Neuronal stem cell (in vitro differentiated cells): ENCODE measurements at regions not wholly inside any gene's neighbourhood (a gene's known extent, or its start where the extent isn't known, plus 50 kb on each side); places are given as distances from the start of the nearest gene placed in this dataset.

ENCODE experiments used
- DNase-seq: peaks from one replicate; pipeline ENCODE4 v3.0.0-alpha.2; 2013; ENCODE audit warnings: low spot score
- H2AFZ ChIP-seq: one replicate; pipeline ENCODE4 v1.6.1; 2013; ENCODE audit warnings: mild to moderate bottlenecking, low read length, inconsistent platforms
- H2AK5ac ChIP-seq: 2 replicates; pipeline ENCODE4 v1.6.1; 2013; ENCODE audit warnings: low read depth, mild to moderate bottlenecking, inconsistent platforms, low read length, moderate library complexity, mixed read lengths
- H2BK120ac ChIP-seq: 2 replicates; pipeline ENCODE4 v1.6.1; 2013; ENCODE audit warnings: low read depth, mild to moderate bottlenecking, inconsistent platforms, low read length, moderate library complexity, mixed read lengths
- H2BK12ac ChIP-seq: one replicate; pipeline ENCODE4 v1.6.1; 2013; ENCODE audit warnings: low read length, inconsistent platforms
- H2BK15ac ChIP-seq: 2 replicates; pipeline ENCODE4 v1.6.1; 2013; ENCODE audit warnings: mild to moderate bottlenecking, low read length, inconsistent platforms, mixed read lengths
- H2BK5ac ChIP-seq: one replicate; pipeline ENCODE4 v1.6.1; 2013; ENCODE audit warnings: inconsistent platforms, mild to moderate bottlenecking, low read length, moderate library complexity
- H3K14ac ChIP-seq: one replicate; pipeline ENCODE4 v1.6.1; 2013; ENCODE audit warnings: low read length, inconsistent platforms
- H3K18ac ChIP-seq: 2 replicates; pipeline ENCODE4 v1.6.1; 2013; ENCODE audit warnings: low read length, inconsistent platforms
- H3K23ac ChIP-seq: 2 replicates; pipeline ENCODE4 v1.6.1; 2013; ENCODE audit warnings: low read depth, mild to moderate bottlenecking, mixed read lengths, low read length, inconsistent platforms; ENCODE audit not compliant: poor library complexity
- H3K27ac ChIP-seq: replicated peaks from 3 replicates; pipeline ENCODE4 v1.5.1; 2013; ENCODE audit warnings: low read length, inconsistent platforms
- H3K27me3 ChIP-seq, 3 experiments: 2 replicates each; pipeline ENCODE4 v1.6.1; 2013; ENCODE audit warnings: low read length in 3 of 3, mild to moderate bottlenecking in 2 of 3, inconsistent platforms in 1 of 3, low read depth in 1 of 3, mixed read lengths in 1 of 3, moderate library complexity in 1 of 3; ENCODE audit not compliant: control insufficient read depth in 3 of 3, insufficient read depth in 3 of 3
- H3K36me3 ChIP-seq, 2 donors: replicated peaks in 1 of 2; 2 replicates each; pipeline ENCODE4 v1.6.1; 2013; ENCODE audit warnings: low read length in 2 of 2; ENCODE audit not compliant: control insufficient read depth in 2 of 2, insufficient read depth in 2 of 2
- H3K4ac ChIP-seq: 2 replicates; pipeline ENCODE4 v1.6.1; 2013; ENCODE audit warnings: inconsistent platforms, mild to moderate bottlenecking, low read length, moderate library complexity
- H3K4me1 ChIP-seq, 2 donors: 1 replicate in 1 of 2; 2 replicates in 1 of 2; pipeline ENCODE4 v1.6.1; 2013; ENCODE audit warnings: low read length in 2 of 2, low read depth in 1 of 2; ENCODE audit not compliant: control insufficient read depth in 2 of 2, insufficient read depth in 1 of 2
- H3K4me2 ChIP-seq: one replicate; pipeline ENCODE4 v1.6.1; 2013; ENCODE audit warnings: mild to moderate bottlenecking, low read length, inconsistent platforms; ENCODE audit not compliant: insufficient read depth, poor library complexity, severe bottlenecking
- H3K4me3 ChIP-seq, 2 donors: 2 replicates each; pipeline ENCODE4 v1.5.1; 2013; ENCODE audit warnings: low read length in 2 of 2, mild to moderate bottlenecking in 2 of 2, inconsistent platforms in 1 of 2, moderate library complexity in 1 of 2
- H3K79me1 ChIP-seq: one replicate; pipeline ENCODE4 v1.6.1; 2013; ENCODE audit warnings: low read depth, mild to moderate bottlenecking, inconsistent platforms, low read length, moderate library complexity
- H3K9ac ChIP-seq: one replicate; pipeline ENCODE4 v1.6.1; 2013; ENCODE audit warnings: mild to moderate bottlenecking, low read depth, low read length, inconsistent platforms; ENCODE audit not compliant: poor library complexity
- H3K9me3 ChIP-seq, 2 donors: replicated peaks in 1 of 2; 2 replicates each; pipeline versions ENCODE3 to v1.6.1; 2013; ENCODE audit warnings: low read length in 2 of 2, mild to moderate bottlenecking in 2 of 2, inconsistent platforms in 1 of 2, low read depth in 1 of 2, mixed read lengths in 1 of 2, moderate library complexity in 1 of 2; ENCODE audit not compliant: control insufficient read depth in 2 of 2, insufficient read depth in 1 of 2
- H4K8ac ChIP-seq: one replicate; pipeline ENCODE4 v1.6.1; 2013; ENCODE audit warnings: low read depth, mild to moderate bottlenecking, inconsistent platforms, low read length, moderate library complexity
- H4K91ac ChIP-seq: one replicate; pipeline ENCODE4 v1.6.1; 2013; ENCODE audit warnings: low read length, low read depth, mild to moderate bottlenecking, inconsistent platforms; ENCODE audit not compliant: poor library complexity
- WGBS, 2 donors: extraction: QIAGEN DNeasy Blood & Tissue Kit; methylation state at CpG; one replicate each; pipeline ENCODE4 v1.1.7; 2013; ENCODE audit warnings: missing lambda C conversion rate in 2 of 2, mixed read lengths in 1 of 2; ENCODE audit not compliant: insufficient read length in 2 of 2, insufficient replicate concordance in 1 of 2; ENCODE audit errors: extremely low coverage in 2 of 2; 5-methylcytosine and 5-hydroxymethylcytosine counted together

DNA sequence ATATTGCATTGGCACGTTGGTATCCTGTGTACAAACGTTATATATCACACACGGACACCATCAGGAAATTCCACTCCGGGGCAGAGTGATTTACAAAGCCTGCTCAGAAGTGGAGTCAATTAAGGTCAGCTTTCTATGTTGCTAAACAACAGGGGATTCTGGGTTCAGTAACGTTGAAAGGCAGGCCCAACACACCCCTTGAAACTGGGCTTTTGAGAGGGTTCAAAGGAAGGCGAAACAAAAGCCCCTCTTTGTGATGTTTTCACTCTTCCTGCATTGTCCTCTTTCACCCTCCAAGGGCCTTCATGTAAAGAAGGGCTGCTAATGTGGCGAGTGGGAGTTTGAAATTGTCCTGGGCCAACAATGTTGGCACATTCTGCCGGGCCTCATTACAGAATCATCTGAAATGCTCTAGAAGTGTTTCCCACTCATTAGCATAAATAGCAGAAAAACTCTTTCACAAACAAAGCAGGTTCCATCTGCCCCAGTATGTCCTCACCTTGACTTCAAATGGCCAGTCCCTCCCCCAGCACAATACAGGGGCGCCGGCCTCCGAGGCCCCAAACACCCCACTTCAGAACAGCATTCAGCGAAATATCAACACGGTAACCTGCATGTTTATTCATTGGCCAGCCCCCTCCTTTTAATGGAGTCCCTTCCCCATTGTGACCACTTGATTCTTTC lies 76.4 kb downstream of the HES1 start:
- Histone ChIP-seq H2AFZ (peak overlapping the region; percentile 15), H4K91ac (no peak overlapping the region), H2BK120ac (no peak overlapping the region), H3K4me2 (peak overlapping the region; percentile 29), H3K27me3 (peaks cover 0 to 24% (median 3%) of the 10 kb centered on the region in 3 experiments), H3K4ac (no peak overlapping the region), H3K23ac (no peak overlapping the region), H3K4me1 (peaks cover 18 to 23% of the 10 kb centered on the region in 2 donors), H4K8ac (no peak overlapping the region), H2BK12ac (no peak overlapping the region), H3K14ac (no peak overlapping the region), H3K18ac (no peak overlapping the region), H3K9ac (no peak overlapping the region), H3K79me1 (no peaks in the 10 kb centered on the region), H2BK15ac (no peak overlapping the region), H2AK5ac (no peak overlapping the region), H2BK5ac (no peak overlapping the region), H3K9me3 (no peaks in the 10 kb centered on the region), H3K4me3 (no peak overlapping the region), H3K27ac (no peak overlapping the region), H3K36me3 (no peaks in the 10 kb centered on the region)
- DNase-seq, result peak; percentile 81
- WGBS, 2 donors, result no CpG with 5 or more reads among the region's 13 CpGs

DNA sequence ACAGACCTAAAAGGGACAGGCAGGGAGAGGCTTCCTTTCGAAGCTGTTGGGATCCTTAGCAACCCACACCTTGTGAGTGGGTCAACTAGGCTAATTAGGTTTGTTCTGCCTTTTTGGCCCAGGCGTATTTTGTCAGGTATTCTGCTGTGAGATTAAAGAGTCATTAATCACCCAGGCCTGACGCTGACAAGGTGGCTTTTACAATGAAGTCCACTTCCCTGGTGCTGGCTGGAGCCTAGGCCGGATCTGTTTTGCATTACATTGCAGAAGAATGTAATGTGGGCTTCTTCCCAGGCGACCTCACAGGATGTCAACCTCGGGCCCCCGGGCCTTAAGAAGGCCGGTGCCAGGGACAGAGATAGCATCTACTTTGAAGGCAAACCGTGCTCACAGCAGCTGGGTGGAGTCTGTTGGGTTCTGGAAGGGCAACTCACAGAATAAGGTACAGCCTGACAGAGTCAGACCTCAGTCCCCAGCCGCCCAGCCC lies 76.9 kb downstream of the HES1 start:
- H2AK5ac ChIP-seq, result no peak overlapping the region
- no peak overlapping the region for H2BK120ac ChIP-seq
- no peak overlapping the region for H3K4me3 ChIP-seq
- peak overlapping the region; percentile 29 for H3K4me2 ChIP-seq
- no peaks in the 10 kb centered on the region for H3K36me3 ChIP-seq
- WGBS, 2 donors, result no CpG with 5 or more reads among the region's 10 CpGs
- no peak overlapping the region for H3K18ac ChIP-seq
- H4K8ac ChIP-seq, result no peak overlapping the region
- no peaks in the 10 kb centered on the region for H3K79me1 ChIP-seq
- peaks cover 0 to 24% (median 3%) of the 10 kb centered on the region in 3 experiments for H3K27me3 ChIP-seq
- no peaks in the 10 kb centered on the region for H3K9me3 ChIP-seq
- H3K14ac ChIP-seq, result no peak overlapping the region
- no peak overlapping the region for H2BK12ac ChIP-seq
- no peak overlapping the region for H3K27ac ChIP-seq
- peaks cover 18 to 23% of the 10 kb centered on the region in 2 donors for H3K4me1 ChIP-seq
- H4K91ac ChIP-seq, result no peak overlapping the region
- no peak overlapping the region for H3K9ac ChIP-seq
- DNase-seq, result peak; percentile 50
- H3K4ac ChIP-seq, result no peak overlapping the region
- peak overlapping the region; percentile 15 for H2AFZ ChIP-seq
- no peak overlapping the region for H2BK5ac ChIP-seq
- no peak overlapping the region for H2BK15ac ChIP-seq
- H3K23ac ChIP-seq, result no peak overlapping the region

DNA sequence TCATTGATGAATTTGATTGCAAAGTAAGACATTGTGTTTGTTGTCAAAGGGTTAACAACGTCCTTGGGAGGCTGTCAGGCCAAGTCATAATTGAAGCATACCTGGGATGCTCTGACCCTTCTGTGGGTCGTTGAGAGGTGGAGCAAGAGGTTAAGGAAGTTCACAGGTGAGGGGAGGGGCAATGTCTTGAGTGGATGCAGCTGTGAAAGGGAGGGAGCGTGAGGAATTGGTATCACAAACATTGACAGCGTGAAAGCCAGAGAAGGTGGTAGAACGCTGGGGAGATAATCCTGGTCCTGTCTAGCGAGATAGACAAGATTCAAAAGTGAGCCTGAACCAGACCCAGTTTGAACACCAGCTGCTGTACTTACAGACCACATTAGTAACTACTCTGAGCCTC lies 79.4 kb downstream of the HES1 start:
- H3K36me3 ChIP-seq, result no peaks in the 10 kb centered on the region
- H3K14ac ChIP-seq, result no peak overlapping the region
- peaks cover 19 to 23% of the 10 kb centered on the region in 2 donors for H3K4me1 ChIP-seq
- H3K4me2 ChIP-seq, result no peak overlapping the region
- peaks cover 0 to 22% (median 2%) of the 10 kb centered on the region in 3 experiments for H3K27me3 ChIP-seq
- H3K18ac ChIP-seq, result no peak overlapping the region
- no peak overlapping the region for H2AFZ ChIP-seq
- H4K91ac ChIP-seq, result no peak overlapping the region
- no peaks in the 10 kb centered on the region for H3K79me1 ChIP-seq
- H4K8ac ChIP-seq, result no peak overlapping the region
- H2BK12ac ChIP-seq, result no peak overlapping the region
- no CpG with 5 or more reads among the region's 6 CpGs for WGBS, 2 donors
- H3K9ac ChIP-seq, result no peak overlapping the region
- H3K27ac ChIP-seq, result no peak overlapping the region
- no peak overlapping the region for H2BK15ac ChIP-seq
- H3K4me3 ChIP-seq, result no peak overlapping the region
- no peaks in the 10 kb centered on the region for H3K9me3 ChIP-seq
- H2AK5ac ChIP-seq, result no peak overlapping the region
- no peak overlapping the region for H3K23ac ChIP-seq
- H2BK5ac ChIP-seq, result no peak overlapping the region
- no peak overlapping the region for H2BK120ac ChIP-seq
- H3K4ac ChIP-seq, result no peak overlapping the region
- DNase-seq, result no peak

DNA sequence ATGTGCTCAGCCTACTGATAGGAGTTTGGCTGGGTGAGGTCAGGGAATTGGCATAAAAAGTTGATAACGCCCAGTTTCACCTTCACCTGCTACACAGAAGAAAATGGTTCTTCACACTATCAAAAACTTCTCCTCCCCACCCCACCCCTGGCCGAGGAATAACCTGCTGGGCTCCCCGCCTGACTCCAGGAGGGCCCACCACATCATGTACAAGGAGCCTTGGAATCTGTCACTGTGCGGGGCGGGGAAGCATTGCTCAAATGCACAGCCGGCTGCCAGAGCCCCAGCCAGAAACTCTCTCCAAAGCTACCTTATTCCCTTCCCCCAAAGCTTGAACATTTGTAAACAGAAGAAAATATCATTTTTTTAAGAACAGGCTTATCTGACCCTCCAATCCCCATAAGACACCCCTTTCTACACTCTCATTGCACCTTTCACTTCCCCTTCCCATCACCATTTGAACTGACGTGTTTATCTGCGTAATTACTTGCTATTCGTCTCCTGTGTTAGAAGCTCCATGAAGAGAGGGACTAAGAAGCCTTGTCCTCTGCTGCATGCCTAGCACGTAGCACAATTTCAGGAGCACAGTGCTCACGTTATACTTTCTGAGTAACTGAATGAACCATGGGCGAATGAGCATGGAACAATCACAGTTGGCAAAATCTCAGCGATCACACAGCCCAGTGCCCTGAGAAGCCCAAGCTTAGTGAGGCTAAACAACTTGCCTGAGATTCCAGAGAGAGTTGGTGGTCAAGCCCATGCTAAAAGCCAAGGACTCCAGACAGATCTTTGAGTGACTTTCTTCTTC lies 82.9 kb downstream of the HES1 start:
- no peak overlapping the region for H2BK5ac ChIP-seq
- peaks cover 0 to 7% (median 0%) of the 10 kb centered on the region in 3 experiments for H3K27me3 ChIP-seq
- no peak overlapping the region for H3K18ac ChIP-seq
- no peak overlapping the region for H3K4me2 ChIP-seq
- no peak overlapping the region for H3K9ac ChIP-seq
- no peak overlapping the region for H2BK12ac ChIP-seq
- H4K91ac ChIP-seq, result no peak overlapping the region
- no peaks in the 10 kb centered on the region for H3K79me1 ChIP-seq
- no peaks in the 10 kb centered on the region for H3K9me3 ChIP-seq
- H3K4ac ChIP-seq, result no peak overlapping the region
- H3K27ac ChIP-seq, result no peak overlapping the region
- no peak overlapping the region for H2BK120ac ChIP-seq
- H4K8ac ChIP-seq, result no peak overlapping the region
- H3K4me1 ChIP-seq, result peaks cover 0 to 3% of the 10 kb centered on the region in 2 donors
- no peak overlapping the region for H3K14ac ChIP-seq
- no peak overlapping the region for H3K23ac ChIP-seq
- DNase-seq, result no peak
- no peak overlapping the region for H3K4me3 ChIP-seq
- H2AFZ ChIP-seq, result no peak overlapping the region
- H3K36me3 ChIP-seq, result no peaks in the 10 kb centered on the region
- H2BK15ac ChIP-seq, result no peak overlapping the region
- H2AK5ac ChIP-seq, result no peak overlapping the region
- WGBS, 2 donors, result no CpG with 5 or more reads among the region's 13 CpGs
